NCI-H1105 (cell line): ENCODE measurements at regions not wholly inside any gene's neighbourhood (a gene's known extent, or its start where the extent isn't known, plus 50 kb on each side); places are given as distances from the start of the nearest gene placed in this dataset.
"Not testable (repeated sequence)": the region's sequence is repeated elsewhere in the genome, so short reads cannot be mapped to it uniquely, and the experiment has no call there.

Source experiments
- DNase-seq: peaks from one replicate; lab custom pipeline; 2025; lab: John Stamatoyannopoulos, UW

GRCh38 chr14:39666386-39666785, 234.2 kb upstream of the FBXO33 start:
- DNase-seq = no peak

- no peak for DNase-seq
These were observed 232.8 kb upstream of the FBXO33 start for GRCh38 chr14:39665075-39665475.

- no peak for DNase-seq
These were observed 232.4 kb upstream of the FBXO33 start for GRCh38 chr14:39664646-39665045.

GRCh38 chr14:39641224-39641623, 209.0 kb upstream of the FBXO33 start:
- no peak for DNase-seq

GRCh38 chr14:39639009-39639408, 206.8 kb upstream of the FBXO33 start:
- DNase-seq = not testable (repeated sequence)

- DNase-seq = no peak
These were observed 195.9 kb upstream of the FBXO33 start for GRCh38 chr14:39628087-39628486.

- DNase-seq = no peak
These were observed 194.7 kb upstream of the FBXO33 start for GRCh38 chr14:39626589-39627576.

GRCh38 chr14:39621678-39622077, 189.4 kb upstream of the FBXO33 start:
- DNase-seq = no peak

GRCh38 chr14:39621223-39621622, 189.0 kb upstream of the FBXO33 start:
- DNase-seq = no peak

GRCh38 chr14:39617537-39617936, 185.3 kb upstream of the FBXO33 start:
- no peak for DNase-seq

- DNase-seq = no peak
These were observed 183.1 kb upstream of the FBXO33 start for GRCh38 chr14:39615352-39615751.

GRCh38 chr14:39614297-39614923, 182.2 kb upstream of the FBXO33 start:
- no peak for DNase-seq

GRCh38 chr14:39609119-39609518, 176.9 kb upstream of the FBXO33 start:
- no peak for DNase-seq

GRCh38 chr14:39607978-39608377, 175.7 kb upstream of the FBXO33 start:
- no peak for DNase-seq

- no peak for DNase-seq
These were observed 171.7 kb upstream of the FBXO33 start for GRCh38 chr14:39603942-39604341.

- no peak for DNase-seq
These were observed 161.1 kb upstream of the FBXO33 start for GRCh38 chr14:39593377-39593776.

- no peak for DNase-seq
These were observed 160.0 kb upstream of the FBXO33 start for GRCh38 chr14:39592116-39592789.

GRCh38 chr14:39589882-39590281, 157.6 kb upstream of the FBXO33 start:
- DNase-seq = not testable (repeated sequence)

GRCh38 chr14:39582028-39582654, 149.9 kb upstream of the FBXO33 start:
- DNase-seq = no peak

- no peak for DNase-seq
These were observed 149.2 kb upstream of the FBXO33 start for GRCh38 chr14:39581474-39581873.

- DNase-seq = no peak
These were observed 148.5 kb upstream of the FBXO33 start for GRCh38 chr14:39580696-39581095.

GRCh38 chr14:39576736-39577135, 144.5 kb upstream of the FBXO33 start:
- DNase-seq = no peak
